Pons (tissue), 1 donor: ENCODE measurements at regions not wholly inside any gene's neighbourhood (a gene's known extent, or its start where the extent isn't known, plus 50 kb on each side); places are given as distances from the start of the nearest gene placed in this dataset.

Experiments used
- DNase-seq: peaks from one replicate; pipeline ENCODE4 v3.0.0-alpha.2; 2016; ENCODE audit warnings: low spot score

DNA sequence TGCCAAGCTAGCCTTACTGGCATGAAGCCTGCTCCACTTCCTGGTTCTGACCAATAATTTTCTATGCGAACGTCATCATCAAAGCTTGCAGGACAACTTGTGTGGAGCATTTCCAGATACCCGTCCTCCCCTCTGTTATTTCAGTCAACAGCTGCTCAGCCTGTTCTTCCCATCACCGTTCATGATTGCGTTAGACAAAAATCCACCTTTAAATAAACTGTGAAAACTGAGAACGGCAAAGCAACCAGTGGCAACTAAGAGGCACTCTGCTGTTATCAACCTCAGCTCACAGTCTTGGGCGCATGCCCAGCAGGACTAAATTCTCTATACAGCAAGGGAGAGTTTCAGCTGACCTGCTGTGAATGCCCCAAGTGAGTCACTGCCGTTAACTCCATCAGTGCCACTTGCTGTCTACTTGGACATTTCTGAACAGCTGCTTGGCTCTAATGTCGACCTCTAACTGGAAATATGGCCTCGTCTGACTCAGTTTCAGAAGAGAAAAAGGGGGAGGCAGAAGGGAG, 207.4 kb upstream of the RUNX1 start:
- peak; percentile 52 for DNase-seq

DNA sequence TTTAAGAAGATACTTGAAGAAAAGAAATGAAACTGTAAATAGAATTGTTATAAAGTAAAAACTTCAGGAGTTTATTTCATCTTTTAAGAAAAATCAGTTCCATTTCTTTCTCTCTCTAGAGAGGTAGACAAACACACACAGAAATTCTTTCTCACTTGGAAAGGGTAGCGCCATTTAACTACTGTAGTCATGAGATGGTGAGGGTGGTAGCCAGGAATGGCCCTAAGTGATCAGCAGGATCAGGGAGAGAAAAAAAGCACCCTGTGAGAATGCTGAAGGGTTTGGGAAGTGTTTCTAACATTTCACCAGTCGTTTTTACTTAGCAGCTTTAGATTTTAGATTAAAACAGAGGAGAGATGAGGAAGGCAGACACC, 205.7 kb upstream of the RUNX1 start:
- no peak for DNase-seq

DNA sequence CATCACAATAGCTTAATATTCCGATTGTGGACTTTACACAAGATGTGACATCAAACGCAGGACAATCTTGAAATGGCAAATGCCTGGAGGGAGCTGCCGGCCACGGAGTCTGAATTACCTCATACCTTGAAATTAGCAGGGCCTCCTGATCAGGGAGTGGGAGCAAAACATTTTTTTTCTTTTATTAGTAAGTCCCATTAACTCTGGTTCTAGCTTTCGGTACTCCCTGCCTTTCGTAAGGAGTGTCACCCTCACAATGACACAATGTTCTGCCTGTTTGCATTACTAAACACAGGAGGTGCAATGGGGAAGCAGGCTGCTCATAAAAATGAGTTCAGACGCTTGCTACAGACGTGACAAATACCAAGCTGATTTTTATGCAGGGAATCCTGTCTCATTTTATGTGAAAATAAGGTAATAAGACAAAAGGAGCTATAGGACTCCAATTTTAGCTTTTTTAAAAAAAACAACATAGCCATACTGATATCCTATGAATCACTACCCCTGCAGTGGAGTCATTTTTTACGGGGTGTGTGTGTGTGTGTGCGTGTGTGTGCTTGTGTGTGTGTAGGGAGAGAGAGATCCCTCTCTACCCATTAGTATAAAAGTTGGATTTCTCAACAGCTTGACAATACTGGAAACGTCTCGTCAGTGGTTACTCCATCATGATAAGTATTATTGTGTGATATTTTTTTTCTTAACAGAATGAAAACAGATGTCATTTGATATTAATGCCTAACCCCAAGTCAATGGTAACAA, 205.1 kb upstream of the RUNX1 start:
- no peak for DNase-seq

GRCh38 chr21:35252831-35253230, 203.7 kb upstream of the RUNX1 start:
- DNase-seq, result no peak

- no peak for DNase-seq
Observed at GRCh38 chr21:35249636-35250035, 200.5 kb upstream of the RUNX1 start.

DNA sequence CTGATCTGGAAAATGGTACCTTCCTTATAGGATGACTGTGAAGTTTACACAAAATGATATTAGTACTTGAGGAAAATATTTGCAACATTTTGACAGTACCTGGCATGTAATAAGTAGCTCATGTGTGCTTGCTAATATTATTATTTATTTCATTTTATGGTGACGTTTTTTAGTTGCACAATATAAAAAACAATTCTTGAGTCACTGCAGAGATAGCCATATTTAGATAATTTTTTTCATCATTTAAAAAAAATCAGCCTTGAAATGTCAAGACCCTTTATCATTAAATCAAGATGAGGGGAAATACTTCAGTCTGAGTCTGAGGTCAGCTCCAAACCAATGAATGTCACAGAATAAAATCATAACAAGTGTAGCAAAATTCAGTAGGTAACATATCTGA, 196.8 kb upstream of the RUNX1 start:
- DNase-seq, result no peak

GRCh38 chr21:35244514-35244913, 195.4 kb upstream of the RUNX1 start:
- no peak for DNase-seq

GRCh38 chr21:35243171-35243570, 194.1 kb upstream of the RUNX1 start:
- no peak for DNase-seq

GRCh38 chr21:35239811-35240219, 190.7 kb upstream of the RUNX1 start:
- no peak for DNase-seq

GRCh38 chr21:35238119-35238518, 189.0 kb upstream of the RUNX1 start:
- DNase-seq, result no peak

GRCh38 chr21:35237287-35237686, 188.2 kb upstream of the RUNX1 start:
- no peak for DNase-seq

DNA sequence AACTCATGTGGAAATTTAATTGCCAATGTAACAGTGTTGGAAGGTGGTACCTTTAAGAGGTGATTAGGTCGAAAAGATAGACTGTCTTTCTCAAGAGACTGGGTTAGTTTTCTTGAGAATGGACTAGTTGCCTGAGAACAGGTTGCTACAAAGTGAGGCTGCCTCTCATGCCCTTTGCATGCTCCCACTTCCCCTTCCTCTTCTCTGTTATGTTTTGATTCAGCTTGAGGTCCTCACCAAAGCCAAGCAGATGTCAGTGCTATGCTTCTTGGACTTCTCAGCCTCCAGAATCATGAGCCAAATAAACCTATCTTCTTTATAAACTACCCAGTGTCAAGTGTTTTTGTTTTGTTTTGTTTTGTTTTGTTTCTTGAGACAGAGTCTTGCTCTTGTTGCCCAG, 187.0 kb upstream of the RUNX1 start:
- no peak for DNase-seq

GRCh38 chr21:35234725-35235124, 185.6 kb upstream of the RUNX1 start:
- no peak for DNase-seq

DNA sequence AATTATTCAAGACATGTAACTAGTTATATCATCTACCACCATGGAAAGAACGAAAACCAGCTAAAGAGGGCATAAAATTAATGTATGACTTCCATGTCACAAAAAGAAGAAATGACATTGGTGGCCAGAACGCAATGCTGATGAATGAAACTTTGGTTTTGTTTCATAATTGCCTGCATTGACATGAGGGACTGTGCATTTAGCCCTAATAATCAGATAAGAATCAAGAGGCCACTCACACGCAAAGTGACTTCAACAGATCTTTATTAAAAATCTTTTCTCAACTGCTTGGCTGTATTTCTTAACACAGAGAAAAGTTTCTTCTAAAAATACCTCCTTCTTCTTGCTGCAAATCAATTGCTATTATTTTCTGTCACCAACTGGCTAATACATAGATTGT, 184.7 kb upstream of the RUNX1 start:
- DNase-seq, result no peak

DNA sequence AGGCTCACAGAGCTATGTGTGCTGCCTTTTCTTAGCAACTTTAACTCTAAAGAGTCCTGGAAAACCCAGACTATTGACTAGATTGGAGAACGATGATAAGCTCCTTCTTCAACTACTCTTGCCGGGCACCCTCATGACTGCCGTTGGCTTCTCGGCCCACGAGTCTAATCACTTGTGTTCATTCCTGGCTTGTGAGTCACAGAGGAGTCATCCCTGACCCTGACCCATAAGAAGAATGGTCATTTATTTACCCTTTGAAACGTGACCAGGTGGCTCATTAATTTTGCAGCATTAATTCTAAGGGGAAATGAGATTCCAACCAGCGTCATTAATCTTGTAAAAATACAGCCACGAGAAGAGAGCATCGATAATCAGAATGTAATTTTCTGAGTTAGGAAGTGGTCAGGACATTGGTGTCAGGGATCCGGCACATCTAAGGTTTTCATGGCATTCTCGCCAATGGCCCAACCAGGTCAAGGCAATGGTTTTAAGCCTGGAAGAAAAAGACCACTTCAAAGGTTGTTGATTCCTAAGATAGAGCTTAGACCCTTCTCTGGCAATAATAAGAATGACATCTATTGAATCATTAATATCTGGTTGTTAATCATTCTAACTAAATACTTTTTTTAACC, 183.6 kb upstream of the RUNX1 start:
- DNase-seq, result no peak

DNA sequence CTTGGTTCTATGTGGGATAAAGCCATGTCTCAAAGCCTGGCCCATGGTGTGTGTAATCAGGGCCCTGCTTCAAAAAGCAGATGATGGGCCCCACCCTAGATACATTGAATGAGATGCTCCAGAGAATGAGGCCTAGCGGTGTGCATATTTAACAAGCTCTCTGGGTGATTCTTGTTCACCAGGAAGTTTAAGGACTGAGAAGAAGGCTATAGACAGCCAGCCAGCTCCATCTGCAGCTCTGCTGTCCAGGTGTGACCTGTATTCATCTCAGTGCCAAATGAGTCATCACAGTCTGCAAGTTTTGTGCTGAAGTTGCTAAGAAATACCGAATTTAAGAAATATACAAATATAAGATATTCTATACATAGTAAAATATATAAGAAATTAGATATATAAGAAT, 182.0 kb upstream of the RUNX1 start:
- no peak for DNase-seq

DNA sequence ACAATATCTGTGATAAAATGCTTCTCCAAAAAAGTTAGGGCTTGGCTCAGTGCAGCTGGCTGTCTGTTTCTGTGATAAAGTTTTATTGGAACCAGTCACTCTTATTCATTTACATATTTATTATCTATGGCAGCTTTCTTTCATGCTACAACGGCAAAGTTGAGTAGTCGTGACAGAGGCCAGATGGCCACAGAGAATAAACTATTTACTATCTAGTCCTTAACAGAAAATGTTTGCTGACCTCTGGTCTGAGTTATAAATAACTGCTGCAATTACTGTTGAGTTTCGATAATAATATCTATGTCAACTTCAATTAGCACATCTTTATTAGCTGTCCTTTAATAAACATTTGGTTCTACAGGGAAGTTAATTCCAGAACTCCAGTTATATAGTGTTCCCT, 180.2 kb upstream of the RUNX1 start:
- no peak for DNase-seq

DNA sequence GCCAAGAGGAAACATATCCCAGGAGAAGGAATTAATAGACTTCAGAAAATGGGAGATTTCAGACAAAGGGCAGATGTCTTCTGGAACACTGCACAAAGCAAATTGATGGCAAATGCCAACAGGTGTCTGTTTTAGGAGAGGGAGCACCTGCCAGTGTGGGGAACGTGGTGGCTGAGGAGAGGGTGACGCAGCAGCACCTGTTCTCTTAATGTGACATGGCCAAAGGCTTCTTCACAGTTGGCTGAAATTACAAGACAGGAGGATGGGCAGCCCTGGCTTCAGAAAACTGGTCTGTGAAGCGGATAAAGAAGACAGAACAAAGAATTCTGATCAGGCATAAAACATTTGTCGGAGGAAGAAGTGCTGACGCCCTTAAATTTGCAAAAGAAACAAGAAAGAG, 178.7 kb upstream of the RUNX1 start:
- DNase-seq, result no peak

DNA sequence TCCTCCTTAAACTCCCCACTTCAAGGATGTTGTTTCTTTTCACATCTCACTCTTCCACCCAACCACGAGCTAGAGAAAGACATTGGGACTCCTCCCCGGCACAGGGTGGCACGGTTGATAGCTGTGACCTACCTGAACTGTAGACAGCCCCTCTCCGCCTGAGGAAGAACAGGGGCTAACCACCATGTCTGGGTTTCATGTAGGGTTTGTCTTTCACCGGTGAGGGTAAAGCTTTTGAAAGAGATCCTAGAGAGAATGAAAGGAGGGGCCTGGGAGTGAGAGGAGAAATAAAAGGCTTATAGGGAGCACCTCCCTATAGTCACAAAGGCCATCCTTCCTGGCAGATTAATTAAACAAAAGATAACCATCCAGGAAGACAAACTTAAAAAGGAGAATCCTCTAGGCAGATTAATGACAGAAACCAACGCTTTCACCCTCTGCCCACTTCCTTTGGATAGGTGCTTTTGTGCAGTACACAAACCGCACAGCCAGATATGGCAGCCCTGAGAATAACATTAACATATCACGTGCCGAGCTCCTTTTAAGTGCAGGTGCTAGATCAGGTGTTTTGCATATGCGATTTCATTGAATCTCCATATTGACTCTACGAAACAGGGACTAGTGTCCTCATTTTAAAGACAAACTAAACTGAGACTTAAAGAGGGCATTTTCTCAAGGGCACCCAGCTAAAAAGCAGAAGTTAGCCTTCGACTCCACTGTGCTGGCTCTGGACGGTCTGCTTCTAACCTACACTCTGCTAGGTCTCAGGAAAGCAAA, 178.1 kb upstream of the RUNX1 start:
- no peak for DNase-seq

DNA sequence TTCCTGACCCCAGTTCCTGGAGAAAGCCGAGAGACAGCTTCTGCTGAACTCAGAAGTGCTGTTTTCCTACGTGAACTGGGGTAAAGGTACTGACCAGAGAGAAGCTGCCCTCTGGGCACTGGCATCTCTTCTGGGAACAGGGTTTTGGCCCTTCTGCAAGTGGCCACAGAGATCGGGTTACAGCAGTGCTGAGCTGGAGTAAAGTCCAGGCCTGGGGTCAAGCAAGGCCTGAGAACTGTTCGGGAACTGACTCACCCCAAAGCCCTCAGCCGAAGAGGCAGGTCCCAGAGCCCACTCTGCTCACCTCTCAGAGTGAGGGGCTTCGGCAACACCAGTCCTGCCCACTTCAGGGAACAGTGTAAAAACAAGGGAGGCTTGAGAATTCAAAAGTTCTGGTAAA, 177.2 kb upstream of the RUNX1 start:
- DNase-seq, result no peak

- no peak for DNase-seq
Observed at GRCh38 chr21:35225573-35225972, 176.5 kb upstream of the RUNX1 start.

GRCh38 chr21:35223480-35224156, 174.5 kb upstream of the RUNX1 start:
- DNase-seq, result no peak
